Retinal pigment epithelial cell (primary cell): ENCODE measurements at regions not wholly inside any gene's neighbourhood (a gene's known extent, or its start where the extent isn't known, plus 50 kb on each side); places are given as distances from the start of the nearest gene placed in this dataset.
"Not testable (repeated sequence)": the region's sequence is repeated elsewhere in the genome, so short reads cannot be mapped to it uniquely, and the experiment has no call there.

ENCODE experiments used
- DNase-seq: peaks from one replicate; pipeline ENCODE4 v3.0.0-alpha.2; 2010; ENCODE audit warnings: low read depth
- H3K4me3 ChIP-seq: 2 replicates; pipeline ENCODE4 v1.5.1; 2011; ENCODE audit warnings: mild to moderate bottlenecking, low read length, control low read depth, moderate library complexity
- TF ChIP-seq, protein P1 (sequence below): conservative IDR thresholded peaks from 2 replicates; pipeline ENCODE4 v1.5.1; 2011; ENCODE audit warnings: low read depth, low read length, control low read depth, inconsistent platforms

DNA sequence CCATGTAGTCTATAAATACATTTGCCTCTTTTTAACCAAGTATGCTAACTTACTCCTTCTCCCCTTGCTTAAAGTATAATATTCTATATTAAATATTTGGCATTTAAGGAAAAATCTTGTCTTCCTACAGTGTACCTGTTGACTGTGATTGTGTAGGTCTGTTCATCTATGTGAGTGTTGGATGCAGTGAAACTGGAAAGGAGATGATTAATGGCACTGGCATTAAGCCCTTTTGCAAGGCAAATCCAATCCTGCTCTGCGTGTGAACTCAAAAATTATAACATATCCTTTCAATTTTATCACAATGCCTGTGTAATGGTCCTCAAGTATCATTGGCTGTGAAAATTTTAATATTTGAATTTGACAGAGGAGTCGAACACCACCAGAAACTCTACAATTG lies 565.0 kb downstream of the KCNT2 start:
- TF ChIP-seq, protein P1, sequence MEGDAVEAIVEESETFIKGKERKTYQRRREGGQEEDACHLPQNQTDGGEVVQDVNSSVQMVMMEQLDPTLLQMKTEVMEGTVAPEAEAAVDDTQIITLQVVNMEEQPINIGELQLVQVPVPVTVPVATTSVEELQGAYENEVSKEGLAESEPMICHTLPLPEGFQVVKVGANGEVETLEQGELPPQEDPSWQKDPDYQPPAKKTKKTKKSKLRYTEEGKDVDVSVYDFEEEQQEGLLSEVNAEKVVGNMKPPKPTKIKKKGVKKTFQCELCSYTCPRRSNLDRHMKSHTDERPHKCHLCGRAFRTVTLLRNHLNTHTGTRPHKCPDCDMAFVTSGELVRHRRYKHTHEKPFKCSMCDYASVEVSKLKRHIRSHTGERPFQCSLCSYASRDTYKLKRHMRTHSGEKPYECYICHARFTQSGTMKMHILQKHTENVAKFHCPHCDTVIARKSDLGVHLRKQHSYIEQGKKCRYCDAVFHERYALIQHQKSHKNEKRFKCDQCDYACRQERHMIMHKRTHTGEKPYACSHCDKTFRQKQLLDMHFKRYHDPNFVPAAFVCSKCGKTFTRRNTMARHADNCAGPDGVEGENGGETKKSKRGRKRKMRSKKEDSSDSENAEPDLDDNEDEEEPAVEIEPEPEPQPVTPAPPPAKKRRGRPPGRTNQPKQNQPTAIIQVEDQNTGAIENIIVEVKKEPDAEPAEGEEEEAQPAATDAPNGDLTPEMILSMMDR: no peak
- no peak for DNase-seq
- H3K4me3 ChIP-seq: no peak overlapping the region

GRCh38 chr1:196034080-196034706 lies 574.0 kb downstream of the KCNT2 start:
- TF ChIP-seq, protein P1: no peak
- H3K4me3 ChIP-seq: no peak overlapping the region
- no peak for DNase-seq

DNA sequence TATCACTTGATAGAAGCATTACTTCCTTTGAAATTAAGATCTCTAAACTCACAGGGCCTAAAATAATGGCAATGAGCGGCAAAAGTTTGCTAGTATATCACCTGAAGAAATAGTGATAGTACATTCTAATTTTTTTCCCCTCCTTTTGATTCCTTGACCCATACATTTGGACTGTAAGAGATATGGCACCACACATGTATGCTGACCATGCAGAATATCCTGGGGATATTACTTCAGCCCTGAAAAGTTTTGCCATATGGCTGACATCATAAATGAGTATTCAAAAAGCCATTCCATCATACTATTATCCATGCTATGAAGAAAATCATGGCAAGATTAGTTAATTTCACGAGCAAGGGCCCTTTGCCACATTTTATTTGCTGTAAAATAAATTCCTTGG lies 576.9 kb downstream of the KCNT2 start:
- DNase-seq, H3K4me3 ChIP-seq: not testable (repeated sequence)

GRCh38 chr1:196030455-196030854 lies 577.8 kb downstream of the KCNT2 start:
- H3K4me3 ChIP-seq: no peak overlapping the region
- TF ChIP-seq, protein P1: no peak
- DNase-seq: no peak

- no peak overlapping the region for H3K4me3 ChIP-seq
- no peak for DNase-seq
- TF ChIP-seq, protein P1: no peak
These were observed 578.8 kb downstream of the KCNT2 start for GRCh38 chr1:196029410-196029809.

DNA sequence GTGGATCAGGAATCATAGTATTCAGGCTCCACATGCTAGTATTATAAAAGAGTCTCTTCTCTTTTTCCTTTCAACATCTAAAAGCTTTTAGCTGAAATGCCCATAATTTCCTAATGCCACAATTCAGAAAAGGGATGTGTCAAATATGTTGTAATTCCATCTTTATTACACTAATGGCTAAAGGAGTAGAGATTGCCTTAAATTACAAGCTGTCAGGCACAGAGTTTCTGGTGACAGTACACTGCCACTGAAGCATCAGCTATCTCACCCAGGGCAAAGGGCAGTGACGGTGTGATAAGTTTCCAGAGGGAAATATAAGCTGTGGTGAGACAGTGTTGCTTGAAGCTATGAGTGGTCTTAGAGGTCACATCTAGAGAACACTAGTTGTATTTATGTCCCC lies 581.1 kb downstream of the KCNT2 start:
- H3K4me3 ChIP-seq: no peak overlapping the region
- TF ChIP-seq, protein P1: no peak
- no peak for DNase-seq

DNA sequence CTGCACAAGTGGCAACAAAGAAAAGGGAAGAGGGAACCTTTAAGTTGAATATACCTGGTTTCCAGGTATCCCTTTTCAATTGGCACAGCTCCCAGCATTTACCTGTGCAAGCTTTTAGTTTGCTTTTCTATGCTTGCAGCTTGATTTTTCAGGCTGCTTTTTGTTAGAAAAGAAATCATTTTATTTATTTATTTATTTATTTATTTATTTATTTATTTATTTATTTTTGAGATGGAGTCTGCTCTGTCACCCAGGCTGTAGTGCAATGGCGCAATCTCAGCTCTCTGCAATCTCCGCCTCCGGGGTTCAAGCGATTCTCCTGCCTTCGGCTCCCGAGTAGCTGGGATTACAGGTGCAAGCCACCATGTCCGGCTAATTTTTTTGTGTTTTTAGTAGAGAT lies 587.1 kb downstream of the KCNT2 start:
- not testable (repeated sequence) for DNase-seq

GRCh38 chr1:196009362-196009761 lies 598.9 kb downstream of the KCNT2 start:
- DNase-seq: no peak
- no peak overlapping the region for H3K4me3 ChIP-seq
- TF ChIP-seq, protein P1: no peak

More for the DNA sequence above, 587.1 kb downstream of the KCNT2 start:
- H3K4me3 ChIP-seq: not testable (repeated sequence)
